ENCODE measurements at regions not wholly inside any gene's neighbourhood (a gene's known extent, or its start where the extent isn't known, plus 50 kb on each side); places are given as distances from the start of the nearest gene placed in this dataset.

- DNase-seq = no peak
These were observed 354.9 kb upstream of the PLXNA2 start for GRCh38 chr1:208599063-208599462.

DNA sequence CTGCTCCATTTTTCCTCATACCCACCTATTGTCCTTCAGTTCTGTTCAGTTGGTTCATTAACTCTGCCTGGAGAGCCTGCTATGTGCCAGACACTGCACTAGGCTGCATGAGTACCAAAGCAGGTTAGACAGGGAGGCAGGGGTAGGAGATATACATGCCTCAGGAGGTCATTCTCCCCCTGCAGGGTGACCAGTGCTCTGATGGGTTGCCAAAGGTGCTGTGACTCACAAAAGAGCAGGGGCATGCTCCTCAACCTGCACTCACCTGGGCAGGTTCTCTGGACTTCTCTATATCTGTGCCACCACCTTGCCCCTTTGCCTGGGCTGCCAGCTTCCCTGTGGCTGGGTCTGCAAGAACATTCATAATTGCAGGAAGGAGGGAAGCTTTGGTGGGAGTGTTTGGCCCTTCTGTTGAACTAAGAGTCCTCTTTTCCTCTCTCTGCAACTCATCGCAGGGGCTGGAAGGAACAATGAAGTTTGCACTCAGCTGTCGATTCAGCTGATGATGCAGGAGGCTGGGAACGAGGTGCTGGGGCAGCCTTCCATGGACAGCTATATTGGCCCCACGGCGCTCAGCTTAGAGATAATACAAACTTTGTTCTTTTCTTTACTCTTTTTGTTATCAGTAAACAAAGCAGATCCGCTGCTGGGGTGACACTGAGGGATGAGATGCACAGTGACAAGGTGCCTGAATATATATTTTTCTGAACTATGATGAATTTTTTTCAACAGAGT is 356.4 kb upstream of the PLXNA2 start:
- no peak for DNase-seq

- DNase-seq = no peak
These were observed 357.4 kb upstream of the PLXNA2 start for GRCh38 chr1:208601561-208601960.

GRCh38 chr1:208603721-208604120 is 359.5 kb upstream of the PLXNA2 start:
- DNase-seq = no peak

DNA sequence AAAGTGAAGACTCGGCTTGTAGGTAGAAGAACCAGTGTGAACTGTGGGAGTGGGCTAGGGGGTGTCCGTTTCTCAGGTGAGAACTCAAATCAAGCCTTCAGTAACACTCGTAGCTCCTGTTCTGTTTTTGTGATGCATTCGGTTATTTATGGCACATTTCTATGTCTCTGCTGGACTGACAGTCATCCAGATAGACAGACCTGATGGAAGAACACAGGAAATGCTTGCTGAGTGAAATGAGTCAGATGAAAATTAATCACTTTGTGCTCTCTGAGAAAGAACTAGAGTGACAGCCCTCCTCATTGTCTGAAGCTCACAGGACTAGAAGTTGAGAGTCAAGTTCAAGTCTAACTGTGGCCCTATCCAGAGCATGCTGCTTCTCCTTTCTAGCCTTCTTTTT is 360.1 kb upstream of the PLXNA2 start:
- no peak for DNase-seq

DNA sequence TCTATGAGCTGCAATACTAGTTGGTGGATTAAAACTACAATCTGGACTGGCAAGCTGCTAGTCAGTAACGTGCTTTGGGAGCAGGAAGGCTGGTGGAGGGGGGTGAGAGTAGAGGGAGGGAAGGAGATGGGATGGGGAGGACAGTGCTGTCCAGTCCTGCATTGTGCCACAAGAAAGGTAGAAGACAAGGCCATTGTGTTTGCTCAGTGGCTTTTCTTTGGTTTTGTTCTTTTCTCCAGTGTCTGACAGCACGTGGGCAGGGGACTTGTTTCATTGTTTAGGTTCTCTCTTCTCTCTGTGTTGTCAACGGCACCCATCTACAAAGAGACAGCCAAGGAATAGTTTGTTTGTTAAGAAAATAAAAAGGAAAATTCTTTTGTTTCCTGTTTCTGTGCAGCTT is 362.8 kb upstream of the PLXNA2 start:
- no peak for DNase-seq

DNA sequence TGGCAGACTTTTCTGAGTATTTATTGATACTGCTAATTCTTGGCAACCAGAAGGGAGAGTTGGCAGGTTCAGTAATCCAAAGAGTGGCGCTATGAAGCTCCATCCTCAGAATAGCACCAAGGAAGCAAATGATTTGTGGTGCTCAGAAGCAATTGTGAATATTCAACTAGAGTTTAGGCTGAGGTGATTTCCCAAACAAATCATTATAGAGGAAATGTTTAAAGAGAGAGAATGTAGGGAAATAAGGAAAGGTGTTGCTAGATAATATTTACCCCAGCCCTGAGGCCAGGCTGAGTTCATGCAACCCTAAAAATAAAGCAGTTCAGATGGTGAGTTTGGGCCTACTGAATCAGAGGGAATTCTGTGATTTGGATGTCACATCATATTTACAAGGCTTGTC is 363.4 kb upstream of the PLXNA2 start:
- DNase-seq = no peak

- no peak for DNase-seq
These were observed 370.4 kb upstream of the PLXNA2 start for GRCh38 chr1:208614610-208615009.

DNA sequence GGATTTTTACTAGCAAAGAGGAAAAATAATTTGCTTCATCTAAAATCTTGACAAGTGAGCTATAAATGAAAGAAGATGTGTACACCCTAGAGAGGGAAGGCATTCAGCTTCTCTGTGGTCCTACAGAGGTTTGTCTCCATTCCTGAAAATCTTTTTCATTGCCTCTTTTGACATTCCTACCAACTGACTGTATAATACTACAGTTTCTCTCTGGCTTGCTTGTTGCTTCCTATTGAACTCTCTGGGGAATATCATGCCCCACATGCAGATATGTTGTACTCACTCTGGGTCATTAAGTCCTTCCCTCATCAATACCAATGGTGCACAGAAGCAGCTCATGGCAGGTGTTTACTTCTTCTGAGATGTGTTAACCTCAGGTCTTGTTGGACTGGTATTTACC is 371.2 kb upstream of the PLXNA2 start:
- no peak for DNase-seq

DNA sequence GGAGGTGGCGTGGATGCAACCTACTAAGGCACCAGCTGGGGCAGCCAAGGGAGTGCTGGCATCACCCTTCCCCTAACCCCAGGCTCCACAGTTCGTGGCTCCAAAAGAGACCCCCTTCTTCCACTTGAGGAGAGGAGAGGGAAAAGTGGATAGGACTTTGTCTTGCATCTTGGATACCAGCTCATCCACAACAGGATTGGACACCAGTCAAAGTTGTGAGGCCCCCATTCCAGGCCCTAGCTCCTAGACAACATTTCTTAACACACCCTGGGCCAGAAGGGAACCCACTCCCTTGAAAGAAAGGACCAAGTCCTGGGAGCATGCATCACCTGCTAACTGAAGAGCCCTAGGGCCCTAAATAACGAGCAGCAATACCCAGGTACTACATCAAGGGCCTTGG is 372.6 kb upstream of the PLXNA2 start:
- DNase-seq = no peak

DNA sequence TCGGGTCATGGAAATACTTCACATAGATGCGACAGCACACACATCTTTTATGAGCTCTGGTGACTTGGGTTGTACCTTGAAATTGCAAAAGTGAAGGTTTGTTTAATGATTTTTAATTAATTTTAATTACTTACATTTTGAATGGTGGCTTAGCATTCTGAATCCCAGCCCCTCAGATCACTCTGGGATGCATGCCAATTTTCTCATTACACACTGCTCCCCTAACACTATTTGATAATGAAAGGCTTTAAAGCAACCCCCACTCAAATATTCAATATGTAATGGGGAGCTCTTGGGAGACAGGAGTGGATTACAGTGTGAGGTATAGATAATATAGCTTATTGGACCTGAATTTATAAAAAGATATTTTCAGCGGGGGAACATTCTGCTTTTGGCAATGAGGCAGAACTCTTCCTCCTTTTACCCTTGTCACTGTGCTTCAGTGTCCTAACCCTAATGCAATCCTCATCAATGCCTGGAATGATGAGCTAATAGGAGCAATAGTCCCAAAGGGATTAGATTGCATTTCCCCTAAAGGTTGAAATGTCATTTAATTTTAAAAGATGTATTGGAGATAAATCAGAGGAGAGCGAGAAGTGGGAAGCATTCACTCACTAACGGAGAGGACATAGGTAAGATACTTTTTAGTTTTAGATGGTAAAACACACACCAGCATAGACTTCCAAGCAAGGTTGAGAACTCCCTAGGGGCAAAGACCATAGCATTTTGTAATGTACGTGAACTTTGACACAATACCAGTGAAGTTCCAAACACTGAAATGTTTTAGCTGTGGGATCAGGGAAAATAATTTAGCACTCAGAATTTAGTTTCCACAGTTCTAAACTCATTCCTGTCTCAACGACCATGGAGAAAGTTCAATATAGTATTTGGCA is 384.1 kb upstream of the PLXNA2 start:
- no peak for DNase-seq

- no peak for DNase-seq
These were observed 386.9 kb upstream of the PLXNA2 start for GRCh38 chr1:208631092-208631491.

DNA sequence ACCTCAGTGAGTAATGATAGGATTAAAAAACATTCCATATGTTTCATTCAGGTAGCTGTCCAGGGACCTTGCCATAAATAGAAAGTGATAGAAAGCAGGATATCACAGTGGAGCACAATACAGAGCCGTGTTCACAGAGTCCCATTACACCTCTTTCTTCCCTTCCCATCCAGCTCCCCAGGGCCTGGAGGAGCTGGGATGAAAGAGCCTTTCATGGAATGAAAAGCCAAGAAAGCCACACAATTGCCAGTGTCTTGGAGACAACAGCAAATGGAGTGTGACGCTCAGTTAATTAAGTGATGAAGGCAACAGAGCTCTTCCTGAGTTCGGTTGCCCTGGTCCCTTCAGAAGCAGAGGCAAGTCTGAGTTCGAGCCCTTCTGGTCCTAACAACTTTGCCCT is 387.3 kb upstream of the PLXNA2 start:
- no peak for DNase-seq

DNA sequence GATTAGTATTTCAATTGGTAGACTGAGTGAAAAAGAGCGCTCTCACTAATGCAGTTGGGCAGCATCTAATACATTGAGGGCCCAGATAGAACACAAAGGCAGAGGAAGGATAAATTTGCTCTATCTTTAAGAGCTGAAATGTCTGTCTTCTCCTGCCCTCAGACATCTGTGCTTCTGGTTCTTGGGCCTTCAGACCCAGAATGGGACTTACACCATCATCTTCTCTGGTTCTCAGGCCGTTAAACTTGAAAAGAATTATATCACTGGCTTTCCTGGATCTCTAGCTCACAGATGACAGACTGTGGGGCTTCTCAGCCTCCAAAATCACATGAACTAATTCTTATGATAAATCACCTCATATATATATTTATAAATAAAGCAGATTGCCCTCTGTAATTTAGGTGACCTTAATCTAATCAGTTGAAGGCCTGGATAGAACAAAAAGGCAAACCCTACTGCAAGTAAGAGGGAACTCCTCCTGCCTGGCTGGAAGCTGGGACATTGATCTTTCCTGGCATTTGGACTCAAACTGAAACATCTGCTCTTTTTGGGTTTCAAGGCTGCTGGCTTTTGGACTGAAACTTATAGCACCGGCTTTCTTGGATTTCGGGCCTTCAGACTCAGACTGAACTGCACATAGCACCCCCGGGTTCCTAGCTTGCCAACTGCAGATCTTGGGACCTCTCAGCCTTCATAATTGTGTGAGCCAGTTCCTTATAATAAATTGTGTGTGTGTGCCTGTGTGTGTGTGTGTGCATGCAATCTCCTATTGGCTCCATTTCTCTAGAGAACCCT is 390.4 kb upstream of the PLXNA2 start:
- DNase-seq = no peak

DNA sequence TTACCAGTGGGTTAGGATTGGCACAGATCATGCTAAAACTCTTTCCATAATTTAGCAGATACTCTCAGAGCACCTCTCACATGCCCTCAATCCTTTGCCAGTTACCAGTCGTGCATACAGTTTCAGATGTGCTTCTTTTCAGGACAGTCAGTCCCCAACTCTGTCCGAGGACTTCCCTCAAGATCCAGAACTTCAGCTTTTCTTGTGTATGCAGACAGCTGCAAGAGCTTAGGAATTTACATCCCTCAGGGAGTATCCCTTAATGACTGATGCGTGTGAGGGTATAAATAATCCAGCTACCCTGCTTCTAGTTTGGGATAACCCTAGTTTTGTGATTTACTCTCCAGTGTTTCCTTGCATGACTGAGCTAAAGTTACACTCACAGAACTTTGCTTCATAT is 393.0 kb upstream of the PLXNA2 start:
- no peak for DNase-seq

GRCh38 chr1:208639382-208639781 is 395.2 kb upstream of the PLXNA2 start:
- DNase-seq = no peak

- no peak for DNase-seq
These were observed 396.1 kb upstream of the PLXNA2 start for GRCh38 chr1:208640295-208640694.

DNA sequence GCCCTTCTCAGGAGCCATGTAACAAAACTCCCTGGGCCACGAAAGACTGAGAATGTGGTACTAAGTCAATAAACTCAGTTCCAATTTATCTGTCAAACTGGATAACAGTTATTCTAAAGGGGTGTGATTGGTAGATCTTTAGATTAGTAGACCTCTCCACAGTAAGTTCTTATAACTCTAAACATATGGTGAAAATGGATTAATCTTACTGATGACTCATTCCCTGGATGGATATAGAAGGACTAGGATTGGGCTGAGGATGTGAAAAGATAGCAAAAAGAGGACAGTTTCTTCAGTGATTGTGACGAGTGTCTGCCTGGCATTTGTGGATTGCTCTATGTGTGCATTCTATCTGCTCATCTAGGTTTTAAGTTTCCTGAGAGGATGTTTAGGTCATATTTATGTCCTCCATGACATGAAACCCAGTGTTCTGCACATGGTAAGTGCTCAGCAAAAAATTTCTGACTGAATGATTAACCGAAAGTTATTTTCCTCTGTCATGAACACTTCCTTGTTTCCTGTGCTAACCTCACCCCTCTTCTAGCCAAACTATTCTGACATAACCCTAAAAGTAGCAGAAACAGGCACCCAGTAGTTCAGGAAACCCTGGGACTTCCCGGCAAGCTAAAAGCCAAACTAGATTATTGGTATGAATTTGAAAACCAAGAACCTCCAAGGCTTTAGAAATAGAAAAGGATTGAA is 397.5 kb upstream of the PLXNA2 start:
- DNase-seq = no peak

- DNase-seq = no peak
These were observed 398.9 kb upstream of the PLXNA2 start for GRCh38 chr1:208643005-208643597.

GRCh38 chr1:208644401-208645160 is 400.4 kb upstream of the PLXNA2 start:
- DNase-seq = no peak

GRCh38 chr1:208646431-208646830 is 402.2 kb upstream of the PLXNA2 start:
- no peak for DNase-seq

- DNase-seq = no peak
These were observed 404.0 kb upstream of the PLXNA2 start for GRCh38 chr1:208648146-208648545.

Measured in activated CD4-positive, alpha-beta T cell treated with anti-CD3 and anti-CD28 coated beads, Interleukin-2, amount 50 U/mL, for 48 hours (primary cell).